ENCODE measurements at regions not wholly inside any gene's neighbourhood (a gene's known extent, or its start where the extent isn't known, plus 50 kb on each side); places are given as distances from the start of the nearest gene placed in this dataset.

- TF ChIP-seq CTCF (IDR thresholded peaks at IDR 0.05): no peak
- no peak for TF ChIP-seq POLR2AphosphoS5 (IDR thresholded peaks at IDR 0.05)
These were observed 81.1 kb upstream of the GREM2 start for GRCh38 chr1:240693036-240693435.

Measured in prostate gland (tissue), 2 donors.